Ovary (tissue), 3 donors: ENCODE measurements at regions not wholly inside any gene's neighbourhood (a gene's known extent, or its start where the extent isn't known, plus 50 kb on each side); places are given as distances from the start of the nearest gene placed in this dataset.

ENCODE experiments used
- CTCF ChIP-seq, 3 donors: fragments of 450-650 bp in 2 of 3; fragments of 200-600 bp in 1 of 3; IDR thresholded peaks; one replicate each; pipeline versions ENCODE4 v1.5.1 to v1.8.0; 2016 to 2022; ENCODE audit warnings: antibody characterized with exemption in 3 of 3, mild to moderate bottlenecking in 1 of 3
- EP300 ChIP-seq: sonication (generic); formaldehyde crosslinking; IDR thresholded peaks from one replicate; pipeline ENCODE4 v1.6.1; 2017; ENCODE audit warnings: antibody characterized with exemption
- POLR2A ChIP-seq: fragments of 450-650 bp; IDR thresholded peaks from one replicate; pipeline ENCODE4 v1.6.1; 2017; ENCODE audit warnings: antibody characterized with exemption, mild to moderate bottlenecking, moderate library complexity
- donor health status: DM: no; HTN: no; CAD: no.

GRCh38 chr15:81062937-81063336 lies 62.2 kb downstream of the TLNRD1 start:
- TF ChIP-seq CTCF (IDR thresholded peaks at IDR 0.05) (no peak), EP300 (no peak), POLR2A (no peak)
